Neural crest cell (in vitro differentiated cells): ENCODE measurements at regions not wholly inside any gene's neighbourhood (a gene's known extent, or its start where the extent isn't known, plus 50 kb on each side); places are given as distances from the start of the nearest gene placed in this dataset.

ENCODE experiments used
- DNase-seq: peaks from one replicate; pipeline ENCODE4 v3.0.0; 2021; ENCODE audit warnings: low read depth, mixed read lengths, low spot score
- H3K27ac Mint-ChIP-seq: one replicate; pipeline ENCODE4 v1.8.0; 2021; ENCODE audit warnings: mild to moderate bottlenecking, mixed read lengths; ENCODE audit not compliant: unreplicated experiment
- H3K27me3 Mint-ChIP-seq: 2 replicates; pipeline ENCODE4 v1.8.0; 2021; ENCODE audit warnings: low read depth, mild to moderate bottlenecking, mixed read lengths
- H3K36me3 Mint-ChIP-seq: 2 replicates; pipeline ENCODE4 v1.8.0; 2021; ENCODE audit warnings: low read depth, mild to moderate bottlenecking, mixed read lengths
- H3K4me1 Mint-ChIP-seq: 2 replicates; pipeline ENCODE4 v1.8.0; 2021; ENCODE audit warnings: mixed read lengths
- H3K4me3 Mint-ChIP-seq: one replicate; pipeline ENCODE4 v1.8.0; 2021; ENCODE audit warnings: mild to moderate bottlenecking, mixed read lengths
- H3K9me3 Mint-ChIP-seq: 2 replicates; pipeline ENCODE4 v1.8.0; 2021; ENCODE audit warnings: mixed read lengths
- TF ChIP-seq, protein P1 (sequence below): fragments of 200-600 bp; sonication (generic); conservative IDR thresholded peaks from 2 replicates; pipeline ENCODE4 v1.5.0; 2021; ENCODE audit warnings: antibody characterized with exemption, mild to moderate bottlenecking

DNA sequence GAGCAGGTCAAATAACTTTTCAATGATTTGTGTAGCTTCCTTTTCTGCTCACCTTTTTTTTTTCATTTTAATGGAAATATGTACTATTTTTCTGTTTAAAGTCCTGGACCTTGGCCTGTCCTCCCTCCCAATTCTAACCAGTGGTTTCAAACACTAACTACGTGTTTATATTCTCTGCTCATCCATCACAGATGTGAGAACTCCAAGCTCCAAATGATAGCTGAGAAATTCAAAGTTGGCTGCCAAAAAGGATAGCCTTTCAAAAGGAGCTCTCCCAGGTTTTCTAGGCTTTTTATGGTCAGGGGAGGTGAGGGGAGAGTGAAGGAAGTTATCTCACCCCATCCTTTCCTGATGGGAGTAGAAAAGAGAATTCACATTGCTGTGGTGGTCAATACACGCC is 486.0 kb upstream of the TBX3 start:
- TF ChIP-seq, protein P1, sequence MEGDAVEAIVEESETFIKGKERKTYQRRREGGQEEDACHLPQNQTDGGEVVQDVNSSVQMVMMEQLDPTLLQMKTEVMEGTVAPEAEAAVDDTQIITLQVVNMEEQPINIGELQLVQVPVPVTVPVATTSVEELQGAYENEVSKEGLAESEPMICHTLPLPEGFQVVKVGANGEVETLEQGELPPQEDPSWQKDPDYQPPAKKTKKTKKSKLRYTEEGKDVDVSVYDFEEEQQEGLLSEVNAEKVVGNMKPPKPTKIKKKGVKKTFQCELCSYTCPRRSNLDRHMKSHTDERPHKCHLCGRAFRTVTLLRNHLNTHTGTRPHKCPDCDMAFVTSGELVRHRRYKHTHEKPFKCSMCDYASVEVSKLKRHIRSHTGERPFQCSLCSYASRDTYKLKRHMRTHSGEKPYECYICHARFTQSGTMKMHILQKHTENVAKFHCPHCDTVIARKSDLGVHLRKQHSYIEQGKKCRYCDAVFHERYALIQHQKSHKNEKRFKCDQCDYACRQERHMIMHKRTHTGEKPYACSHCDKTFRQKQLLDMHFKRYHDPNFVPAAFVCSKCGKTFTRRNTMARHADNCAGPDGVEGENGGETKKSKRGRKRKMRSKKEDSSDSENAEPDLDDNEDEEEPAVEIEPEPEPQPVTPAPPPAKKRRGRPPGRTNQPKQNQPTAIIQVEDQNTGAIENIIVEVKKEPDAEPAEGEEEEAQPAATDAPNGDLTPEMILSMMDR, result no peak
- H3K27ac Mint-ChIP-seq, result no peak overlapping the region
- DNase-seq, result no peak
- H3K36me3 Mint-ChIP-seq, result no peaks in the 10 kb centered on the region
- no peak overlapping the region for H3K4me3 Mint-ChIP-seq
- H3K27me3 Mint-ChIP-seq, result peaks cover 37% of the 10 kb centered on the region
- H3K4me1 Mint-ChIP-seq, result no peaks in the 10 kb centered on the region
- H3K9me3 Mint-ChIP-seq, result no peaks in the 10 kb centered on the region

DNA sequence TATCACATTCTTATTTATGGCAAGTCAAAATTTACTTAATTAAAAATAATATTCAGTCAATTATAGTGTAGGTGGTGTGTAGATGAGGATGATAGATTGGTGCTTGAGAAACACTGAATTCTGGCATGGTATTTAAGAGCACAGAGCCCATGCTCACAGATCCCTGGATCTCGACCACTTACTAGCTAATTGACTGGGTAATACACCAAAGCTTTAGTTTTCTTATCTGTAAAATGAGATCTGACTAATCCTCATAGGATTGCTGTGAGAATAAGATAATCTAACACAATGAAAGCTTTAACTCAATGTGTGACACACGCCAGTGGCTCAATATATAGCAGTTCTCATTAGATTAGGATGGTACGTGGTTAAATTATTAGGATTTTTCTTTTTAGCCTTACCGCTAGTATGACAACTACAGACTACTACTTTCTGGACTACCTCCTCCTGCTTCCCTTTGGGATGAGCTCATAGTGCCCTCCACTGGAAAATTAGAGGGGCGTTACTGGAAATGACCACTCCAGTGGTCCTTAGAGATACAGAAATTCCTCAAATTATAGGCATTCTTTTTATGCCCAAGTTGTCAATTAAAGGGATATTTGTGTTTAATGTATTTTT is 482.8 kb upstream of the TBX3 start:
- no peak overlapping the region for H3K27ac Mint-ChIP-seq
- TF ChIP-seq, protein P1, result no peak
- H3K27me3 Mint-ChIP-seq, result peaks cover 50% of the 10 kb centered on the region
- H3K4me3 Mint-ChIP-seq, result no peak overlapping the region
- H3K9me3 Mint-ChIP-seq, result no peaks in the 10 kb centered on the region
- H3K4me1 Mint-ChIP-seq, result no peaks in the 10 kb centered on the region
- DNase-seq, result no peak
- no peaks in the 10 kb centered on the region for H3K36me3 Mint-ChIP-seq

DNA sequence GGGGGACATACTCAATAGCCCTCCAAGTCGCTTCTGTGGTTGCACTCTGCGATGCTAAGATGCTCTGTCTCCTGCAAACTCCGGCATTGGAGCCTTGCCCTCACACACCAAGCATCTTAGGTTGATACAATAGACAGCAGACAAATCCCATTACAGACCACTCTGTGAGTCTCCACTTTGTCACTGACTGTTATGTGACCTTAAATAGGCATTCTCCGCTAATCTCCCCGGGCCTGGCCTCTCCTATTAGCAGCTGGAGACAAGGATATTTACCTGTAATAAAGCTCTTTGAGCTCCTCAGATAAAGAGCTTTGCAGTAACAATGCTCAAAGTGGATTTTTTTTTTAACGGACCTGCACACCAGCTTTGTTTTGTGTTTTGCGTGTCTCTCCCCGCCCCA is 479.7 kb upstream of the TBX3 start:
- H3K4me1 Mint-ChIP-seq, result no peaks in the 10 kb centered on the region
- TF ChIP-seq, protein P1, result no peak
- peaks cover 35% of the 10 kb centered on the region for H3K27me3 Mint-ChIP-seq
- no peaks in the 10 kb centered on the region for H3K9me3 Mint-ChIP-seq
- H3K36me3 Mint-ChIP-seq, result no peaks in the 10 kb centered on the region
- no peak overlapping the region for H3K4me3 Mint-ChIP-seq
- DNase-seq, result no peak
- H3K27ac Mint-ChIP-seq, result no peak overlapping the region

DNA sequence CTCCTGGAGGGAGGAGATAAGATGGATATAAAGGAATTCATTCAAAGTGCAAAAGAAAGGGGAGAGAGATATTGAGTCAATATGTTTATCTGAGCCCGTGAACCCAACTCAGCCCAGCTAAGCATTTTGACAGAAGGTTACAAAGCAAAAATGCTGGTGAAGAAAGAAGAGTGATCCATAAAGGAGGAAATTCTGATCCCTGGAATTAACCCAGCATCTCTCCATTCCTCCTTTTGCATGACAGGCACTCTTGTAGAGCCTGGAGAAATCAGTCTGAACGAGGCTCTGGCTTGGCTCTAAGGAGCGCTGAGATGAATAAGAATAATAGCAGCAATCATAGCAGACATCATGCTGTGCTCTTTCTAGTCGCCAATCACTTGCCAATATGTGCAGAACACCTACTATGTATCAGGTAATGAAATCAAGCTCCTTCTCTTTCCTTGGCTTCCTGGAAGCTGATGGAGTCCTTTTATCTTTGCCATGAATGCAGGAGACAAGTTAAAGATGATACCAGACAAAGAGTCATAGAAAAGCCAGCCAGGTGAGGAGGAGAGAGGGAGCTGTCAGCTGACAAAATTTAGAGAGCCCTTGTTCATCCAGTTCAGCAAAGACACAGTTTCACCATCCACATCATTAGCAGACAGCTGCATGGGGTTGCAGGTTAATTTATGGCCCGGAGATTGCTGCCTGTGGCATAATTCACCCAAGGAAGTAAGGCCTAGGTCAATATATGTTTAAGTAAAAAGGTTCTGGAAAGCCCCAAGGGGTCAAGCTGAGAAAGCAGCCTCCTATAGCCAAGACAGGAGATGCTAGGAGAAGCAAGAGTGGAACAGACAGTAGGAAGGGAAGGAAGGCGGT is 476.5 kb upstream of the TBX3 start:
- Mint-ChIP-seq H3K27ac (no peak overlapping the region), H3K9me3 (no peaks in the 10 kb centered on the region), H3K4me3 (no peak overlapping the region), H3K36me3 (no peaks in the 10 kb centered on the region), H3K4me1 (no peaks in the 10 kb centered on the region), H3K27me3 (peaks cover 19% of the 10 kb centered on the region)
- TF ChIP-seq, protein P1, result no peak
- no peak for DNase-seq

DNA sequence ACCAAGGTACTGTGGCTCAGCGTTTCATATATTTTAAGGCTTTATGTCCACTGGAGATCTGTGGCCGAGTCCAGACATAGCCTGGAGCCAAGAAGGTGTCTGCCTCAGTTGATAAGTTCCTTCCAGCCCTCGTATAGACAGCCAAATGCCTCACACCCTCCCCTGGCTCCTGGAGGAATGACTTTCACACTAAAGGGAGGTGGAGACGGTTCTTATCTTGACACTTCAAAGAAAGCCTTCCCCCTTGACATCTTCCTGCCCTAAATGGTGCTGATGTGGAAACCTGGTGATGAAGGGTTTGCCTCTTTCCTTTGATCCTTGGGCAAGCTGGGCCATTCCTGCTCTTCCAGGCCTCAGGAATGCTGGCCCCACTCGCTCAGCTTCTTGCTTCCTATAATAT is 474.8 kb upstream of the TBX3 start:
- Mint-ChIP-seq H3K4me1 (no peaks in the 10 kb centered on the region), H3K4me3 (no peak overlapping the region), H3K27me3 (peaks cover 13% of the 10 kb centered on the region), H3K27ac (no peak overlapping the region), H3K36me3 (no peaks in the 10 kb centered on the region), H3K9me3 (no peaks in the 10 kb centered on the region)
- TF ChIP-seq, protein P1, result no peak
- no peak for DNase-seq
